Body of pancreas (tissue), 4 donors: ENCODE measurements at regions not wholly inside any gene's neighbourhood (a gene's known extent, or its start where the extent isn't known, plus 50 kb on each side); places are given as distances from the start of the nearest gene placed in this dataset.

Experiments
- ATAC-seq: fragments of 150-250 bp; one replicate; pipeline ENCODE4 v1.9.1; 2016
- DNase-seq, 4 donors: peaks; one replicate each; pipeline ENCODE4 v3.0.0-alpha.2; 2019
- H3K27ac ChIP-seq, 4 donors: fragments of 200-600 bp; sonication (generic); 1 replicate in 3 of 4; 2 replicates in 1 of 4; pipeline versions ENCODE4 v1.5.1 to v1.6.1; 2016 to 2019; ENCODE audit warnings: mild to moderate bottlenecking in 1 of 4, mixed read lengths in 1 of 4, moderate library complexity in 1 of 4
- H3K27me3 ChIP-seq, 2 donors: fragments of 200-600 bp; sonication (generic); one replicate each; pipeline ENCODE4 v1.6.0; 2016; ENCODE audit warnings: mild to moderate bottlenecking in 1 of 2
- H3K36me3 ChIP-seq, 2 donors: fragments of 200-600 bp; sonication (generic); replicated peaks in 1 of 2; 2 replicates each; pipeline ENCODE4 v1.5.1; 2016; ENCODE audit warnings: low read depth in 2 of 2; ENCODE audit not compliant: insufficient read depth in 1 of 2
- H3K4me1 ChIP-seq: fragments of 200-600 bp; sonication (generic); one replicate; pipeline ENCODE4 v1.6.0; 2016
- H3K4me3 ChIP-seq, 2 donors: fragments of 200-600 bp; sonication (generic); 1 replicate in 1 of 2; 2 replicates in 1 of 2; pipeline ENCODE4 v1.5.1; 2016 to 2019
- H3K9me3 ChIP-seq, 3 donors: fragments of 200-600 bp; sonication (generic); 1 replicate in 2 of 3; 2 replicates in 1 of 3; pipeline ENCODE4 v1.5.1; 2016
- POLR2A ChIP-seq, 3 donors: fragments of 450-650 bp; IDR thresholded peaks; one replicate each; pipeline ENCODE4 v1.6.1; 2016; ENCODE audit warnings: antibody characterized with exemption in 3 of 3, mild to moderate bottlenecking in 2 of 3
- WGBS, 2 donors: methylation state at CpG; one replicate each; pipeline ENCODE4 v1.1.5; 2017; 5-methylcytosine and 5-hydroxymethylcytosine counted together
- intact Hi-C: fragments of 100-400 bp; cut with DNase I; formaldehyde crosslinking; loops from one replicate; pipeline ENCODE4 v1.15.1; 2023
- TF ChIP-seq, protein P1 (sequence below), 7 experiments: fragments of 450-650 bp in 4 of 7; fragments of 200-600 bp in 3 of 7; sonication (generic) in 3 of 7; IDR thresholded peaks; one replicate each; pipeline ENCODE4 v1.5.1; 2016 to 2019; ENCODE audit warnings: antibody characterized with exemption in 7 of 7

DNA sequence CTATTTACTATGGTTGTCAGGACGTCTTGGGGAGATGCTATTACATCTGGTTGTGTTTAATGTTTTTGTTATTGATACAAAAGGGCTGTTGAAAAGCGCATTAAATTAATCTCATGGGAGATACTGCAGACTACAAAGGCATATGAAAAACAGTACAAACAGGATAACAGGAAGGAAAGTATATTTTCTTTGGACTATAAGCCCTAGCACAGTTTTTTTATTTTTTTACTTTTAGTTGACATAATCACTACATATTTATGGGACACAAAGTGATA, 341.3 kb downstream of the ARL4A start:
- DNase-seq, result no peak
- intact Hi-C loops, result no loop called here
- H3K4me3 ChIP-seq, result no peak overlapping the region

DNA sequence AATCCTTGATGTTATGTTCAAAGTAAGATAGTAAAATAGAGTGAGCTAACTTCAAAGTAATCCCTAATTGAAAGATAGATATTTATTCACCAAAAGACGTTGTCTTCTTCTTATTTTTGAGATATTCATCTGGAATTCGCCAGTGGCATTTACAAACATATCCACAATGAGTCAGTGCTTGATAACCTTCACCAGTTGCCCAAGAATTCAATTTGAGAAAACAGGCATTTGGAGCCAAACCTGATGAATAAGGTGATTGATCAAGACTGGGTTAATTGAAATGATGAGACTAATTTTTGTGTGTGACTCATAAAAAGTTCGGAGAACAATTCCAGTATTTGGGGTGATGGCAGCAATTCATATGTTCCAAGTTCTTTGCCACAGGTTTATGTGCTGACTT, 344.0 kb downstream of the ARL4A start:
- intact Hi-C loops, result no loop called here
- no peaks in the 10 kb centered on the region for H3K36me3 ChIP-seq
- no peaks in the 10 kb centered on the region for H3K9me3 ChIP-seq
- no peak overlapping the region for H3K4me3 ChIP-seq
- no peak overlapping the region for H3K27ac ChIP-seq
- no peaks in the 10 kb centered on the region for H3K4me1 ChIP-seq
- no peaks in the 10 kb centered on the region for H3K27me3 ChIP-seq
- TF ChIP-seq POLR2A (IDR thresholded peaks at IDR 0.05), result no peak
- TF ChIP-seq, protein P1, sequence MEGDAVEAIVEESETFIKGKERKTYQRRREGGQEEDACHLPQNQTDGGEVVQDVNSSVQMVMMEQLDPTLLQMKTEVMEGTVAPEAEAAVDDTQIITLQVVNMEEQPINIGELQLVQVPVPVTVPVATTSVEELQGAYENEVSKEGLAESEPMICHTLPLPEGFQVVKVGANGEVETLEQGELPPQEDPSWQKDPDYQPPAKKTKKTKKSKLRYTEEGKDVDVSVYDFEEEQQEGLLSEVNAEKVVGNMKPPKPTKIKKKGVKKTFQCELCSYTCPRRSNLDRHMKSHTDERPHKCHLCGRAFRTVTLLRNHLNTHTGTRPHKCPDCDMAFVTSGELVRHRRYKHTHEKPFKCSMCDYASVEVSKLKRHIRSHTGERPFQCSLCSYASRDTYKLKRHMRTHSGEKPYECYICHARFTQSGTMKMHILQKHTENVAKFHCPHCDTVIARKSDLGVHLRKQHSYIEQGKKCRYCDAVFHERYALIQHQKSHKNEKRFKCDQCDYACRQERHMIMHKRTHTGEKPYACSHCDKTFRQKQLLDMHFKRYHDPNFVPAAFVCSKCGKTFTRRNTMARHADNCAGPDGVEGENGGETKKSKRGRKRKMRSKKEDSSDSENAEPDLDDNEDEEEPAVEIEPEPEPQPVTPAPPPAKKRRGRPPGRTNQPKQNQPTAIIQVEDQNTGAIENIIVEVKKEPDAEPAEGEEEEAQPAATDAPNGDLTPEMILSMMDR (IDR thresholded peaks at IDR 0.05), result no peak
- DNase-seq (no peak), ATAC-seq (no peak)
- 76% methylated on average over 3 of the region's 3 CpGs for WGBS, 2 donors

More for the DNA sequence above, 341.3 kb downstream of the ARL4A start:
- TF ChIP-seq, protein P1 (IDR thresholded peaks at IDR 0.05), result no peak
- TF ChIP-seq POLR2A (IDR thresholded peaks at IDR 0.05), result no peak
- 50 to 56% methylated on average over 2 of the region's 2 CpGs for whole genome bisulfite sequencing, 2 donors
- no peak overlapping the region for H3K27ac ChIP-seq
- no peaks in the 10 kb centered on the region for H3K27me3 ChIP-seq
- ATAC-seq, result no peak
- H3K36me3 ChIP-seq, result no peaks in the 10 kb centered on the region
- H3K4me1 ChIP-seq, result peaks cover 4% of the 10 kb centered on the region
- H3K9me3 ChIP-seq, result no peaks in the 10 kb centered on the region

DNA sequence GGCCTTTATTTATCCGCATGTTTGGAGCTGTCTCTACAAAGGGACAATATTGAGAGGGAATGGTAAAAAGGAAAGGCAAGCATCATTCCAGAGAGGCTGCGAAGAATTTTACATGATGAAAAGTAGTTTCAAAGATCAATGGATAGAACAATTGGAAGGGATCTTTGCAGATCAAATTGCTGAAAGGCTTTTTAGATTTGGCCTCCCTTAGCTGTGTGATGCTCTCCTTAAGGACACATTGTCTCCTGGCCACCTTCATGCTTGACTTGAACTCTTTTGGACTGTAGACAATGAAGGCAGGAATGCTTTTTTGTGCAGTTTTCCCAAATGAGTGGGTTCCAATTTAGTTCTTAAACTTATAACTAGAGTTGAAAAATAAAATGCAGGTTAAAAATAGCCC, 344.7 kb downstream of the ARL4A start:
- H3K4me3 ChIP-seq, result no peak overlapping the region
- ATAC-seq (no peak), DNase-seq (no peak)
- H3K27me3 ChIP-seq, result no peaks in the 10 kb centered on the region
- WGBS, 2 donors, result 92 to 94% methylated on average over 2 of the region's 2 CpGs
- H3K27ac ChIP-seq, result no peak overlapping the region
- H3K9me3 ChIP-seq, result no peaks in the 10 kb centered on the region
- H3K36me3 ChIP-seq, result no peaks in the 10 kb centered on the region
- TF ChIP-seq, protein P1 (IDR thresholded peaks at IDR 0.05), result no peak
- TF ChIP-seq POLR2A (IDR thresholded peaks at IDR 0.05), result no peak
- H3K4me1 ChIP-seq, result no peaks in the 10 kb centered on the region
- intact Hi-C loops, result no loop called here

DNA sequence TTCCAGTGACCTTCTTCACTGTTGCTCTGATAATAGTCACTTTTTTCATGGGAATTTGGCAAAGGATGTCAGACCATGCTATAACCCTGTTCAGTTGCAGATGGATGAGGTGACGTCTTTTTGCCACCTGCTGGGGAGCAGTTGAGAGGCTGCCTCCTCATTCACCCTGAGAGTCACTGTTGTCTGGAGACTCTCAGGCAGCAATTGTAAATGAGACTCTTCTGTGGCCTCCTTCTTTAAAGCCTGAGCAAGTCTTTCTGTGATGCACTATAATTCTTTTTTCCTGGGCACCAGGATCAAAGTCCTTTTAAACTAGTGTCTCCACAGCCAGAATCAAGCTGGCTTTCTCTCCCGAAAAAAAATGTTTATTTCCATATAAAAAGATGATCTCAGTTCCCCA, 345.1 kb downstream of the ARL4A start:
- ATAC-seq (no peak), DNase-seq (peak in 1 of 4 donors; percentile 5)
- 36 to 44% methylated on average over 2 of the region's 2 CpGs for WGBS, 2 donors
- TF ChIP-seq POLR2A (IDR thresholded peaks at IDR 0.05), result no peak
- TF ChIP-seq, protein P1 (IDR thresholded peaks at IDR 0.05), result peak in 3 of 7 experiments; percentile 6 to 8 (median 6)
- Histone ChIP-seq H3K27me3 (no peaks in the 10 kb centered on the region), H3K9me3 (no peaks in the 10 kb centered on the region), H3K4me1 (no peaks in the 10 kb centered on the region), H3K36me3 (no peaks in the 10 kb centered on the region), H3K4me3 (no peak overlapping the region), H3K27ac (no peak overlapping the region)
- intact Hi-C loops, result no loop called here

DNA sequence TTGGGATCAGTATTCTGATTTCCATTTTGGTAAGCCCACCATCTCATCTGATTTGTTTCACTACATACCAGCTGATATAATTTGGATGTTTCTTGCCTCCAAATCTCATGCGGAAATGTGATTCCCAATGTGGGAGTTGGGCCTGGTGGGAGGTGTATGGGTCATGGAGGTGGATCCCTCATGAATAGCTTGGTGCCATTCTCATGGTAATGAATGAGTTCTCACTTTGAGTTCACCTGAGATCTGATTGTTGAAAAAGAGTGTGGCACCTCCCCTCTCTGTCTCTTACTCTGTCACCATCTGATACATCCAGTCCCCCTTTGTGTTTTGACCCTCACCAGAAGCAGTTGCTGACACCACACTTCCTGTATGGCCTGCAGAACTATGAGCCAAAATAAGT, 347.3 kb downstream of the ARL4A start:
- DNase-seq, result no peak
- Histone ChIP-seq H3K27ac (no peak overlapping the region), H3K36me3 (no peaks in the 10 kb centered on the region), H3K4me3 (no peak overlapping the region), H3K27me3 (no peaks in the 10 kb centered on the region), H3K4me1 (no peaks in the 10 kb centered on the region), H3K9me3 (no peaks in the 10 kb centered on the region)
- TF ChIP-seq, protein P1 (IDR thresholded peaks at IDR 0.05), result no peak
- TF ChIP-seq POLR2A (IDR thresholded peaks at IDR 0.05), result no peak
- 89 to 96% methylated on average over 1 of the region's 1 CpG for WGBS, 2 donors
- ATAC-seq, result no peak
- intact Hi-C loops, result no loop called here
